ENCODE measurements at regions not wholly inside any gene's neighbourhood (a gene's known extent, or its start where the extent isn't known, plus 50 kb on each side); places are given as distances from the start of the nearest gene placed in this dataset.

- Mint-ChIP-seq H3K27me3 (ENCODE audit: low read depth) (no peaks in the 10 kb centered on the region), H3K4me3 (no peak overlapping the region), H3K36me3 (ENCODE audit: low read depth) (peaks cover 1% of the 10 kb centered on the region), H3K9me3 (peaks cover 4% of the 10 kb centered on the region), H3K27ac (no peak overlapping the region), H3K4me1 (ENCODE audit: low read depth) (peaks cover 24% of the 10 kb centered on the region)
- DNase-seq = no peak
- CTCF ChIA-PET = interaction anchor here (0.5 to 2.4 kb wide), 29 partner anchors 9 to 1193 kb away, joined by 3 to 14 read pairs (median 3); partner anchors contain the start of gene C1GALT1
- intact Hi-C loops (cut with micrococcal nuclease) = loop anchor here (1.0 to 5.0 kb wide), 8 partner anchors 136 to 1193 kb away; no protein-coding TSS in a partner anchor
These were observed 78.7 kb upstream of the C1GALT1 start for GRCh38 chr7:7103343-7104313.

GRCh38 chr7:7104314-7104698 is 78.0 kb upstream of the C1GALT1 start:
- no peak for DNase-seq
- H3K4me1 Mint-ChIP-seq (ENCODE audit: low read depth) = peaks cover 24% of the 10 kb centered on the region
- no peaks in the 10 kb centered on the region for H3K27me3 Mint-ChIP-seq (ENCODE audit: low read depth)
- CTCF ChIA-PET = interaction anchor here (0.7 to 2.4 kb wide), 16 partner anchors 9 to 1192 kb away, joined by 3 to 14 read pairs (median 4); partner anchors contain the start of gene C1GALT1
- no peak overlapping the region for H3K4me3 Mint-ChIP-seq
- peaks cover 2% of the 10 kb centered on the region for H3K36me3 Mint-ChIP-seq (ENCODE audit: low read depth)
- no peak overlapping the region for H3K27ac Mint-ChIP-seq
- H3K9me3 Mint-ChIP-seq = peaks cover 10% of the 10 kb centered on the region
- intact Hi-C loops (cut with micrococcal nuclease) = loop anchor here (5.0 kb wide), 4 partner anchors 137 to 318 kb away; no protein-coding TSS in a partner anchor

DNA sequence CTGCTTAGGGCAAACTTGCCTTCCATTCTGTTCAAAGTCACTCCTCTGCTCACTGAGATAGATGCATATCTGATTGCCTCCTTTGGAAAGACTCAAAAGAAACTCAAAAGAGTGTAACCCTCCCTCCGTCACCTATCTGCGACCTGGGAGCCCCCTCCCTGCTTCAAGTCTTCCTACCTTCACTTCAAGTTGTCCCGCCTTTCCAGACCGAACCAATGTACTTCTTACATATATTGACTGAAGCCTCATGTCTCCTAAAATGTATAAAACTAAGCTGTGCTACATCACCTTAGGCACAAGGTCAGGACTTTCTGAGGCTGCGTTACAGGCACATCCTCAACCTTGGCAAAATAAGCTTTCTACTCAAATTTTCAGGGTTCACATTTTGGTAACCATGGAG is 77.4 kb upstream of the C1GALT1 start:
- H3K27ac Mint-ChIP-seq = no peak overlapping the region
- H3K27me3 Mint-ChIP-seq (ENCODE audit: low read depth) = no peaks in the 10 kb centered on the region
- DNase-seq = no peak
- CTCF ChIA-PET = interaction anchor here (0.6 to 2.3 kb wide), 9 partner anchors 10 to 1191 kb away, joined by 3 to 8 read pairs (median 3); no protein-coding TSS in a partner anchor
- peaks cover 24% of the 10 kb centered on the region for H3K4me1 Mint-ChIP-seq (ENCODE audit: low read depth)
- peaks cover 13% of the 10 kb centered on the region for H3K9me3 Mint-ChIP-seq
- no peak overlapping the region for H3K4me3 Mint-ChIP-seq
- intact Hi-C loops (cut with micrococcal nuclease) = loop anchor here (1.0 to 5.0 kb wide), 5 partner anchors 77 to 317 kb away; partner anchors contain the start of gene C1GALT1
- peaks cover 2% of the 10 kb centered on the region for H3K36me3 Mint-ChIP-seq (ENCODE audit: low read depth)

DNA sequence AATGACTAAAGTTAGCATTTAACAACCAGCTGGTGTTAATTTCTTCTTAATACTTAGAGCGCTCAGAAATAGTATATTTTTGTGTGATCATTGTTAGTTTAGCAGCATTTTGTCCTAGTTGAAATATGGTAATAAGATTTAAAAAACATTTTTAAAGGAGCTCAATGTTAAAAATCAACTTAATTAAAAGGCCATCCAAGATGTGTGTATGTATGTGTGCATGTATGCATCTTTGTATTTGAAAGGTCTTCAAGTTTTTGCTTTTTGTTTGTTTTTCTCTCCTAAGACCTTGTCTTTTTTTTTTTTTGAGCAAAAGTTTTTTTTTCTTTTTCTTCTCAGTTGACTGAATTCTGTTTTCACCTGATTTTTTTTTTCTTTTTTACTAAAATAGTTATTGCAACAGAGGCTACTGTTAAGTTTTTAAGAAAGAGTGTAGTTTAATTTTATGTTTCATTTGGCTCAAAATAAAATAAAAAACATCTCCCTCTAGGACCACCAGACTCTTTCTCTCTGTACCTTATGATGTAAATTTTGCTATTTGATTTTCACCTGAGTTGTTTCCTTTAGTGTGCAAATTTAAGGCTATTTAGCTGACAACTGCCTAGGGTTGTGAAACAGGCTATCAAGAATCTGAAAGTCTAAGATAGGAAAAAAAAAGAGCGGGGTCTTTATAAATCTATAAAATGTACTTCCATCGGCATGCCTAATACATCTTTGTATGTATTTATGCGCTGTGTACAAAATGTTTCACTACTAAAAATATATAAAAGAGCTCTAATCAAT is 76.4 kb upstream of the C1GALT1 start:
- DNase-seq = no peak
- no peaks in the 10 kb centered on the region for H3K27me3 Mint-ChIP-seq (ENCODE audit: low read depth)
- intact Hi-C loops (cut with micrococcal nuclease) = loop anchor here (1.0 kb wide), 1 partner anchor 76 kb away; the partner anchor contains the start of gene C1GALT1
- H3K27ac Mint-ChIP-seq = no peak overlapping the region
- H3K36me3 Mint-ChIP-seq (ENCODE audit: low read depth) = peaks cover 2% of the 10 kb centered on the region
- CTCF ChIA-PET = interaction anchor here (0.6 to 2.3 kb wide), 10 partner anchors 11 to 1190 kb away, joined by 3 to 8 read pairs (median 3); partner anchors contain the start of gene C1GALT1
- peaks cover 24% of the 10 kb centered on the region for H3K4me1 Mint-ChIP-seq (ENCODE audit: low read depth)
- H3K9me3 Mint-ChIP-seq = peaks cover 13% of the 10 kb centered on the region
- H3K4me3 Mint-ChIP-seq = no peak overlapping the region

GRCh38 chr7:7108931-7109330 is 73.4 kb upstream of the C1GALT1 start:
- Mint-ChIP-seq H3K36me3 (ENCODE audit: low read depth) (peaks cover 2% of the 10 kb centered on the region), H3K27me3 (ENCODE audit: low read depth) (no peaks in the 10 kb centered on the region), H3K9me3 (peaks cover 13% of the 10 kb centered on the region), H3K27ac (no peak overlapping the region), H3K4me1 (ENCODE audit: low read depth) (peaks cover 20% of the 10 kb centered on the region), H3K4me3 (no peak overlapping the region)
- intact Hi-C loops (cut with micrococcal nuclease) = no loop called here
- CTCF ChIA-PET = no interaction called here
- no peak for DNase-seq

GRCh38 chr7:7109934-7110333 is 72.4 kb upstream of the C1GALT1 start:
- Mint-ChIP-seq H3K27me3 (ENCODE audit: low read depth) (no peaks in the 10 kb centered on the region), H3K9me3 (peaks cover 13% of the 10 kb centered on the region), H3K36me3 (ENCODE audit: low read depth) (peaks cover 2% of the 10 kb centered on the region), H3K27ac (no peak overlapping the region), H3K4me1 (ENCODE audit: low read depth) (peaks cover 11% of the 10 kb centered on the region), H3K4me3 (no peak overlapping the region)
- CTCF ChIA-PET = interaction anchor here (0.6 to 0.7 kb wide), 2 partner anchors 409 to 1107 kb away, joined by 4 to 8 read pairs; no protein-coding TSS in a partner anchor
- intact Hi-C loops (cut with micrococcal nuclease) = no loop called here
- no peak for DNase-seq

GRCh38 chr7:7110706-7111105 is 71.6 kb upstream of the C1GALT1 start:
- intact Hi-C loops (cut with micrococcal nuclease) = no loop called here
- peaks cover 13% of the 10 kb centered on the region for H3K9me3 Mint-ChIP-seq
- H3K36me3 Mint-ChIP-seq (ENCODE audit: low read depth) = peaks cover 2% of the 10 kb centered on the region
- no peak overlapping the region for H3K4me3 Mint-ChIP-seq
- peaks cover 4% of the 10 kb centered on the region for H3K4me1 Mint-ChIP-seq (ENCODE audit: low read depth)
- H3K27me3 Mint-ChIP-seq (ENCODE audit: low read depth) = no peaks in the 10 kb centered on the region
- H3K27ac Mint-ChIP-seq = no peak overlapping the region
- DNase-seq = no peak
- CTCF ChIA-PET = no interaction called here

DNA sequence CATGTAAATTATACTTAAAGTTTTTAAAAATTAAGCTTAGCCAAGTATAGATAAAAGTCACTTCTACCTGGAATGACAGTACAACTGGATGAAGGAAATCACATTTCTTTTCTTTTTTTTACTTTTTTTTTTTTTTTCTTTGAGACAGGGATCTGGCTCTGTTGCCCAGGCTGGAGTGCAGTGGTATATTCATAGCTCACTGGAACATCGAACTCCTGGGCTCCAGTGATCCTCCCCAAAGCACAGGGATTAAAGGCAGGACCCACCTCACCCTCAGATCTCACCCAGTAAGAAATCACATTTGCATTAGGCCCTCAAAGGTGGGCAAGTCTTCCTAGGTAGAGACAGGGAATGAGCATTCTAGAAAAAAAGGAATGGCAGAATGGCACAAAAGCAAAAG is 69.5 kb upstream of the C1GALT1 start:
- Mint-ChIP-seq H3K4me3 (no peak overlapping the region), H3K27ac (no peak overlapping the region)
- intact Hi-C loops (cut with micrococcal nuclease) = no loop called here

DNA sequence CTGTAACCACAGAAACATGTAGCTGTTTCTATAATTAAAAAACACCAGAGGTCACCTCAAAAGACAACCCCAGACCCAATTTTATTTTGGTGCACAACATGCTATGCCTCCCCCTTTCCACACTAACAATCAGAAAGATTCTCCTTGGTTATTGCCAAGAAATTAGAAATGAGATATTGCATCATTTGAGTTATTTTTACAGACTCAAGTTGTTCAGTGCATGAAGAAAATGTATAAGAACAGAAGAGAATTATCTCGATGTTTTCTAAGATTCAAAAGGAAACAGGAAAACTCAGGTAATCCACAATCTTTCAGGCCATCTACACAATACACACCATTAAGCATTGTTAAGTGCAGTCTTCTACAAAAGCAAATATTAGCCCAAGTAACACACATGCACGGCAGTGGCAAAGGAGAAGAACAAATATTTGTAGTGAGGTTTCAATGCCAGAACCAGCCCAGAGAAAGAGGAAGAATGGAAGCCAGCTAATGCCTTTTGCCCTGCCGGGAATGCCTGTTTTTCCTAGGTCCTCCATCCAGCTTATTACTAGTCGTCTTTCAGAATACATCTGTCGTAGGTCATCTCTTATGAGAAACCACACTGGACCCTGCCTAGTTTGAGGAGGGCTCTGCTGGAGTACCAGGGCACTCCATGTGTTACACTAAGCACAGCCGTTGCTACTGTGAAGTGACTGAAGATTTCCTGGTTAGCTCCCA is 67.6 kb upstream of the C1GALT1 start:
- Mint-ChIP-seq H3K4me1 (ENCODE audit: low read depth) (no peaks in the 10 kb centered on the region), H3K27me3 (ENCODE audit: low read depth) (no peaks in the 10 kb centered on the region), H3K36me3 (ENCODE audit: low read depth) (no peaks in the 10 kb centered on the region), H3K9me3 (peaks cover 3% of the 10 kb centered on the region), H3K27ac (no peak overlapping the region), H3K4me3 (no peak overlapping the region)
- no peak for DNase-seq
- intact Hi-C loops (cut with micrococcal nuclease) = no loop called here
- CTCF ChIA-PET = interaction anchor here (0.6 to 2.0 kb wide), 2 partner anchors 13 to 67 kb away, joined by 3 to 6 read pairs; partner anchors contain the start of gene C1GALT1

More for the DNA sequence above, 69.5 kb upstream of the C1GALT1 start:
- no peak for DNase-seq
- CTCF ChIA-PET = interaction anchor here (0.6 to 2.0 kb wide), 2 partner anchors 9 to 69 kb away, joined by 3 to 6 read pairs; partner anchors contain the start of gene C1GALT1
- peaks cover 2% of the 10 kb centered on the region for H3K36me3 Mint-ChIP-seq (ENCODE audit: low read depth)
- no peaks in the 10 kb centered on the region for H3K4me1 Mint-ChIP-seq (ENCODE audit: low read depth)
- H3K9me3 Mint-ChIP-seq = peaks cover 10% of the 10 kb centered on the region
- no peaks in the 10 kb centered on the region for H3K27me3 Mint-ChIP-seq (ENCODE audit: low read depth)

DNA sequence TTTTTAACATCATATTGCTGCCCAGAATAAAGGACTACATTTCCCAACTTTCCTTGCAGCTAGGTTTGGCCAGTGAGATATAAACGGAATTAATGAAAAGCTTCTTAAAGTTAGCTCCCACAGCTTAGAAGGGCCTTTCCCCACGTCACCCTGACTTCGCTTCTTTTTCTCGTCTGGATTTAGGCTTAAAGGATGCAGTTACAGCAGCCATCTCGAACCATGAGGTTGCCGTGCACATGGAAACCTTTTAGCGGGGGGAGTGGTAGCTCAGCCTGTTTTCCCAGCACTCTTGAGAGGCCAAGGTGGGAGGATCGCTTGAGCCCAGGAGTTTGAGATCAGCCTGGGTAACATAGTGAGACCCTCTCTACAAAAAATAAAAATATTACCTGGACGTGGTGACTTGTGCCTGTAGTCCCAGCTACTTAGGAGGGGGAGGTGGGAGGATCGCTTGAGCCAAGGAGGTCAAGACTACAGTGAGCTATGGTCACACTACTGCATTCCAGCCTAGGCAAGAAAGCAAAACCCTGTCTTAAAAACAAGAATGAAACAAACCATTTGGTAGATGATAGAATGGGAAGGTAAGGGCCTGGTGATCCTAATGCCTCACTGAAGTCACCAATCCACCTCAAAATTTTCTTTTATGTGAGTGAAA is 64.3 kb upstream of the C1GALT1 start:
- no peak overlapping the region for H3K4me3 Mint-ChIP-seq
- no peaks in the 10 kb centered on the region for H3K36me3 Mint-ChIP-seq (ENCODE audit: low read depth)
- no peaks in the 10 kb centered on the region for H3K27me3 Mint-ChIP-seq (ENCODE audit: low read depth)
- CTCF ChIA-PET = interaction anchor here (0.5 to 0.6 kb wide), 2 partner anchors 250 to 594 kb away, joined by 4 read pairs; no protein-coding TSS in a partner anchor
- intact Hi-C loops (cut with micrococcal nuclease) = no loop called here
- no peak overlapping the region for H3K27ac Mint-ChIP-seq
- DNase-seq = no peak
- H3K4me1 Mint-ChIP-seq (ENCODE audit: low read depth) = no peaks in the 10 kb centered on the region
- no peaks in the 10 kb centered on the region for H3K9me3 Mint-ChIP-seq

GRCh38 chr7:7118822-7119221 is 63.5 kb upstream of the C1GALT1 start:
- H3K9me3 Mint-ChIP-seq = no peaks in the 10 kb centered on the region
- H3K36me3 Mint-ChIP-seq (ENCODE audit: low read depth) = no peaks in the 10 kb centered on the region
- no peaks in the 10 kb centered on the region for H3K27me3 Mint-ChIP-seq (ENCODE audit: low read depth)
- CTCF ChIA-PET = no interaction called here
- DNase-seq = no peak
- intact Hi-C loops (cut with micrococcal nuclease) = no loop called here
- no peaks in the 10 kb centered on the region for H3K4me1 Mint-ChIP-seq (ENCODE audit: low read depth)
- no peak overlapping the region for H3K27ac Mint-ChIP-seq
- H3K4me3 Mint-ChIP-seq = no peak overlapping the region

All from activated naive CD4-positive, alpha-beta T cell treated with anti-CD3 and anti-CD28 coated beads for 36 hours (primary cell).